ENCODE measurements at regions not wholly inside any gene's neighbourhood (a gene's known extent, or its start where the extent isn't known, plus 50 kb on each side); places are given as distances from the start of the nearest gene placed in this dataset.

GRCh38 chr6:92635553-92636153 is 783.7 kb downstream of the EPHA7 start:
- TF ChIP-seq POLR2AphosphoS5 (IDR thresholded peaks at IDR 0.05; ENCODE audit: low read depth, low read length) (no peak), POLR2A (IDR thresholded peaks at IDR 0.05; ENCODE audit: low read depth, low read length) (no peak)
